B cell (primary cell): ENCODE measurements at regions not wholly inside any gene's neighbourhood (a gene's known extent, or its start where the extent isn't known, plus 50 kb on each side); places are given as distances from the start of the nearest gene placed in this dataset.

Source experiments
- ATAC-seq: fragments of 200-7000 bp; cut with Tn5 transposase; one replicate; pipeline ENCODE4 v1.10.0; 2021; ENCODE audit warnings: low read depth, mild to moderate bottlenecking, moderate number of reproducible peaks, moderate library complexity
- CTCF ChIA-PET: fragments of 350-600 bp; sonication (Branson Sonifier 250); formaldehyde crosslinking; loops from one replicate; lab custom pipeline; 2021; ENCODE audit warnings: antibody characterized with exemption, inconsistent platforms; lab: Charles Lee
- POLR2A ChIA-PET: fragments of 350-600 bp; sonication (Branson Sonifier 250); formaldehyde crosslinking; loops from one replicate; lab custom pipeline; 2021; ENCODE audit warnings: antibody characterized with exemption; lab: Charles Lee
- DNase-seq: peaks from one replicate; pipeline ENCODE4 v3.0.0; 2013
- H2AFZ ChIP-seq: 2 replicates; pipeline ENCODE4 v1.6.1; 2012; ENCODE audit warnings: mild to moderate bottlenecking, low read depth, low read length; ENCODE audit not compliant: insufficient read depth, poor library complexity, severe bottlenecking
- H3K27ac ChIP-seq, 2 donors: 1 replicate in 1 of 2; 2 replicates in 1 of 2; pipeline ENCODE4 v1.5.1; 2012 to 2013; ENCODE audit warnings: low read length in 2 of 2, mild to moderate bottlenecking in 2 of 2, moderate library complexity in 1 of 2
- H3K27me3 ChIP-seq, 4 experiments: fragments of 200-600 bp in 1 of 4; sonication (generic) in 1 of 4; replicated peaks in 1 of 4; 1 replicate in 2 of 4; 2 replicates in 2 of 4; pipeline versions ENCODE4 v1.6.1 to v1.7.0; 2013 to 2016; ENCODE audit warnings: low read length in 3 of 4, mild to moderate bottlenecking in 2 of 4, mixed read lengths in 1 of 4, moderate library complexity in 1 of 4; ENCODE audit not compliant: insufficient read depth in 4 of 4, control insufficient read depth in 3 of 4; ENCODE audit errors: control extremely low read depth in 1 of 4
- H3K36me3 ChIP-seq, 2 experiments: replicated peaks in 1 of 2; 1 replicate in 1 of 2; 2 replicates in 1 of 2; pipeline versions ENCODE4 v1.6.1 to v1.7.1; 2013; ENCODE audit warnings: low read length in 1 of 2; ENCODE audit not compliant: insufficient read depth in 2 of 2, control insufficient read depth in 1 of 2; ENCODE audit errors: control extremely low read depth in 1 of 2, extremely low read depth in 1 of 2
- H3K4me1 ChIP-seq, 2 donors: fragments of 200-600 bp in 1 of 2; sonication (generic) in 1 of 2; 1 replicate in 1 of 2; 2 replicates in 1 of 2; pipeline versions ENCODE4 v1.5.1 to v1.6.1; 2013 to 2017; ENCODE audit warnings: low read length in 2 of 2; ENCODE audit not compliant: control insufficient read depth in 2 of 2, insufficient read depth in 2 of 2
- H3K4me2 ChIP-seq: replicated peaks from 2 replicates; pipeline ENCODE3; 2012; ENCODE audit warnings: mild to moderate bottlenecking, low read depth, low read length; ENCODE audit not compliant: poor library complexity, severe bottlenecking
- H3K4me3 ChIP-seq, 5 experiments: fragments of 200-600 bp in 1 of 5; sonication (generic) in 1 of 5; 1 replicate in 3 of 5; 2 replicates in 2 of 5; pipeline versions ENCODE4 v1.5.1 to v1.7.0; 2011 to 2016; ENCODE audit warnings: low read length in 4 of 5, mild to moderate bottlenecking in 4 of 5, low read depth in 2 of 5, control low read depth in 1 of 5, moderate library complexity in 1 of 5; ENCODE audit not compliant: insufficient read depth in 1 of 5; ENCODE audit errors: control extremely low read depth in 1 of 5, extremely low read depth in 1 of 5
- H3K79me2 ChIP-seq: fragments of 200-600 bp; sonication (generic); one replicate; pipeline ENCODE4 v1.6.0; 2016; ENCODE audit warnings: low read length; ENCODE audit not compliant: control insufficient read depth, insufficient read depth
- H3K9ac ChIP-seq: fragments of 200-600 bp; sonication (generic); 2 replicates; pipeline ENCODE4 v1.6.1; 2017; ENCODE audit warnings: mild to moderate bottlenecking, low read length, moderate library complexity
- H3K9me3 ChIP-seq, 3 donors: one replicate each; pipeline versions ENCODE4 v1.6.1 to v1.7.1; 2013; ENCODE audit warnings: low read length in 2 of 3; ENCODE audit not compliant: control insufficient read depth in 2 of 3, insufficient read depth in 1 of 3; ENCODE audit errors: control extremely low read depth in 1 of 3
- H4K20me1 ChIP-seq: 2 replicates; pipeline ENCODE4 v1.6.0; 2012; ENCODE audit warnings: mild to moderate bottlenecking, low read length; ENCODE audit not compliant: insufficient read depth, control insufficient read depth, poor library complexity, severe bottlenecking
- H3K27ac Mint-ChIP-seq: one replicate; pipeline ENCODE4 v1.8.0; 2021; ENCODE audit warnings: mixed read lengths
- H3K27me3 Mint-ChIP-seq: one replicate; pipeline ENCODE4 v1.8.0; 2021; ENCODE audit warnings: mixed read lengths
- H3K4me1 Mint-ChIP-seq: one replicate; pipeline ENCODE4 v1.8.0; 2021; ENCODE audit warnings: mixed read lengths
- H3K4me3 Mint-ChIP-seq: one replicate; pipeline ENCODE4 v1.8.0; 2021; ENCODE audit warnings: mixed read lengths
- H3K9me3 Mint-ChIP-seq: one replicate; pipeline ENCODE4 v1.8.0; 2022; ENCODE audit warnings: mixed read lengths; ENCODE audit not compliant: insufficient read depth
- CTCF ChIP-seq: fragments of 200-600 bp; IDR thresholded peaks from one replicate; pipeline ENCODE4 v1.8.0; 2022; ENCODE audit warnings: antibody characterized with exemption, mild to moderate bottlenecking
- EZH2 ChIP-seq: IDR thresholded peaks from 2 replicates; pipeline ENCODE4 v1.6.1; 2012; ENCODE audit warnings: borderline replicate concordance, low read depth, mild to moderate bottlenecking, moderate library complexity, low read length; ENCODE audit not compliant: insufficient read depth, poor library complexity, severe bottlenecking
- WGBS: methylation state at CpG from one replicate; pipeline ENCODE4 v1.1.5; 2013; ENCODE audit warnings: missing lambda C conversion rate; ENCODE audit not compliant: insufficient coverage; 5-methylcytosine and 5-hydroxymethylcytosine counted together
- intact Hi-C: fragments of 100-400 bp; cut with micrococcal nuclease; formaldehyde crosslinking; loops from one replicate; pipeline ENCODE4 v1.10.0; 2022

DNA sequence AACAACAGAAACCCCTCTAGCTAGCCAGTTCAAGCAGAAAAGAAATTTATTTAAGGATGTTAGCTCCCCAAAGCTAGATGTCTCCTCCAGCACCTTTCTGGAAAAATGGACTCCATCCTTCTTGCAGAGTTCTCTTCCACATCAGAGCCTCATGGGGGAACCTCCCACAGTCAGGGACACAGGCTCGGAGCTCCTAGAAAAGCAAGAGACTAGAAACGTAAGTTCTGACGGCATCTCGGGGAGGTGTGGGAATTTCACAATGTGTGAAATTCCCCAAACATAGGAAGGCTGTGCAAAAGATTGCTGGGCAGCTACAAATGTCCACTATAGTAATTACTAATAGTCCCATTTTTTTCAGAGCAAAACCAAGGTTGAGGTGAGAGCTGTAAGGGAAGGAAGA is 184.8 kb downstream of the EVX1 start:
- ChIA-PET POLR2A (no interaction called here), CTCF (no interaction called here)
- H3K9ac ChIP-seq, result no peak overlapping the region
- no peak overlapping the region for H3K4me2 ChIP-seq
- no peak for DNase-seq
- H3K4me3 Mint-ChIP-seq, result no peak overlapping the region
- H3K4me1 Mint-ChIP-seq, result peaks cover 17% of the 10 kb centered on the region
- no peaks in the 10 kb centered on the region for H3K9me3 ChIP-seq
- no peaks in the 10 kb centered on the region for H4K20me1 ChIP-seq
- no peak for TF ChIP-seq EZH2
- TF ChIP-seq CTCF, result no peak
- H3K79me2 ChIP-seq, result no peaks in the 10 kb centered on the region
- peaks cover 0 to 10% of the 10 kb centered on the region in 2 donors for H3K4me1 ChIP-seq
- H3K4me3 ChIP-seq, result no peak overlapping the region
- no peak overlapping the region for H3K27ac Mint-ChIP-seq
- no peak overlapping the region for H3K27ac ChIP-seq
- H2AFZ ChIP-seq, result no peak overlapping the region
- no peaks in the 10 kb centered on the region for H3K27me3 ChIP-seq
- ATAC-seq, result no peak
- no peaks in the 10 kb centered on the region for H3K9me3 Mint-ChIP-seq
- intact Hi-C loops, result no loop called here
- H3K27me3 Mint-ChIP-seq, result peaks cover 32% of the 10 kb centered on the region
- H3K36me3 ChIP-seq, result no peaks in the 10 kb centered on the region
- no CpG with 5 or more reads among the region's 4 CpGs for WGBS

GRCh38 chr7:27430105-27430504 is 187.5 kb downstream of the EVX1 start:
- Histone ChIP-seq H3K27ac (no peak overlapping the region), H3K79me2 (no peaks in the 10 kb centered on the region), H3K4me1 (peaks cover 0 to 7% of the 10 kb centered on the region in 2 donors), H3K36me3 (no peaks in the 10 kb centered on the region), H2AFZ (no peak overlapping the region), H3K27me3 (no peaks in the 10 kb centered on the region), H3K9ac (no peak overlapping the region), H3K4me3 (no peak overlapping the region), H3K4me2 (no peak overlapping the region), H3K9me3 (no peaks in the 10 kb centered on the region), H4K20me1 (no peaks in the 10 kb centered on the region)
- no peak overlapping the region for H3K4me3 Mint-ChIP-seq
- no peak for ATAC-seq
- H3K27me3 Mint-ChIP-seq, result peaks cover 27% of the 10 kb centered on the region
- POLR2A ChIA-PET, result no interaction called here
- H3K9me3 Mint-ChIP-seq, result no peaks in the 10 kb centered on the region
- CTCF ChIA-PET, result no interaction called here
- no peak for DNase-seq
- H3K27ac Mint-ChIP-seq, result no peak overlapping the region
- intact Hi-C loops, result no loop called here
- WGBS, result no CpG with 5 or more reads among the region's 2 CpGs
- H3K4me1 Mint-ChIP-seq, result peaks cover 12% of the 10 kb centered on the region
- no peak for TF ChIP-seq EZH2
